H1 (cell line): ENCODE measurements at regions not wholly inside any gene's neighbourhood (a gene's known extent, or its start where the extent isn't known, plus 50 kb on each side); places are given as distances from the start of the nearest gene placed in this dataset.

ENCODE experiments used
- CTCF ChIA-PET: fragments of 300-600 bp; sonication (Branson Sonifier 250); formaldehyde crosslinking; loops from one replicate; lab custom pipeline; 2021; ENCODE audit not compliant: partially characterized antibody; lab: Charles Lee
- POLR2A ChIA-PET: fragments of 300-600 bp; sonication (Branson Sonifier 250); formaldehyde crosslinking; loops from one replicate; lab custom pipeline; 2021; ENCODE audit warnings: inconsistent platforms; ENCODE audit not compliant: partially characterized antibody; lab: Charles Lee
- DNase-seq, 2 experiments: peaks; one replicate each; pipeline versions ENCODE4 v3.0.0 to v3.0.0-alpha.2; 2010 to 2022; ENCODE audit warnings: low spot score in 2 of 2, low read depth in 1 of 2, mixed read lengths in 1 of 2
- FAIRE-seq: peaks from 2 replicates; lab custom pipeline; 2011; peaks lifted over from hg19 to GRCh38; lab: Jason Lieb, UNC
- H2AFZ ChIP-seq: 2 replicates; pipeline ENCODE4 v1.8.1; 2012; ENCODE audit warnings: low read length, inconsistent platforms
- H2AK5ac ChIP-seq: 2 replicates; pipeline ENCODE4 v1.6.1; 2013; ENCODE audit warnings: low read depth, low read length
- H2BK120ac ChIP-seq: replicated peaks from 2 replicates; pipeline ENCODE3; 2013; ENCODE audit warnings: low read depth, low read length, inconsistent platforms
- H2BK12ac ChIP-seq: 2 replicates; pipeline ENCODE4 v1.6.1; 2013; ENCODE audit warnings: low read depth, low read length
- H2BK15ac ChIP-seq: 2 replicates; pipeline ENCODE4 v1.6.1; 2013; ENCODE audit warnings: low read length
- H2BK20ac ChIP-seq: 2 replicates; pipeline ENCODE4 v1.6.1; 2013; ENCODE audit warnings: low read length
- H2BK5ac ChIP-seq: 2 replicates; pipeline ENCODE4 v1.6.1; 2013; ENCODE audit warnings: low read depth, low read length
- H3K14ac ChIP-seq: 2 replicates; pipeline ENCODE4 v1.6.1; 2013; ENCODE audit warnings: inconsistent platforms; ENCODE audit not compliant: insufficient read length
- H3K18ac ChIP-seq: 2 replicates; pipeline ENCODE4 v1.6.1; 2013; ENCODE audit warnings: low read length; ENCODE audit errors: extremely low read depth
- H3K23ac ChIP-seq: 2 replicates; pipeline ENCODE4 v1.6.1; 2013; ENCODE audit warnings: inconsistent platforms; ENCODE audit not compliant: insufficient read length
- H3K23me2 ChIP-seq: 2 replicates; pipeline ENCODE4 v1.6.1; 2013; ENCODE audit warnings: low read depth, low read length
- H3K27ac ChIP-seq: 2 replicates; pipeline ENCODE4 v1.6.1; 2011; ENCODE audit warnings: low read depth, low read length, inconsistent platforms
- H3K27me3 ChIP-seq, 4 experiments: replicated peaks in 1 of 4; 1 replicate in 1 of 4; 2 replicates in 3 of 4; pipeline versions ENCODE4 v1.6.1 to v1.8.1; 2011 to 2013; ENCODE audit warnings: low read length in 3 of 4, mild to moderate bottlenecking in 3 of 4, inconsistent platforms in 2 of 4, mixed read lengths in 2 of 4, moderate library complexity in 1 of 4; ENCODE audit not compliant: control insufficient read depth in 3 of 4, insufficient read depth in 3 of 4; ENCODE audit errors: extremely low read depth in 1 of 4
- H3K36me3 ChIP-seq, 4 experiments: 2 replicates each; pipeline versions ENCODE4 v1.6.1 to v1.8.1; 2011 to 2013; ENCODE audit warnings: mild to moderate bottlenecking in 4 of 4, low read length in 3 of 4, moderate library complexity in 2 of 4, control low read depth in 1 of 4, inconsistent platforms in 1 of 4; ENCODE audit not compliant: insufficient read depth in 4 of 4, control insufficient read depth in 2 of 4
- H3K4ac ChIP-seq: replicated peaks from 2 replicates; pipeline ENCODE3; 2013; ENCODE audit warnings: low read length, low read depth, mixed read lengths, inconsistent platforms; ENCODE audit not compliant: insufficient read length
- H3K4me1 ChIP-seq, 4 experiments: replicated peaks in 1 of 4; 1 replicate in 1 of 4; 2 replicates in 3 of 4; pipeline versions ENCODE4 v1.6.1 to v1.8.1; 2011 to 2013; ENCODE audit warnings: low read length in 3 of 4, inconsistent platforms in 2 of 4, mixed read lengths in 1 of 4; ENCODE audit not compliant: insufficient read depth in 4 of 4, control insufficient read depth in 3 of 4
- H3K4me2 ChIP-seq, 2 experiments: 2 replicates each; pipeline versions ENCODE4 v1.6.1 to v1.8.1; 2011 to 2013; ENCODE audit warnings: low read depth in 2 of 2, low read length in 2 of 2, control low read depth in 1 of 2, inconsistent platforms in 1 of 2, mild to moderate bottlenecking in 1 of 2; ENCODE audit not compliant: insufficient read depth in 1 of 2
- H3K4me3 ChIP-seq, 4 experiments: fragments of 200-600, 300-600 bp in 1 of 4; sonication (generic), shearing (Covaris generic), sonication (Bioruptor Twin) in 1 of 4; 2 replicates each; pipeline versions ENCODE4 v1.5.1 to v1.8.1; 2011 to 2016; ENCODE audit warnings: low read length in 4 of 4, low read depth in 3 of 4, control low read depth in 2 of 4, inconsistent platforms in 2 of 4, mild to moderate bottlenecking in 2 of 4, mixed read lengths in 1 of 4, moderate library complexity in 1 of 4; ENCODE audit not compliant: insufficient read depth in 2 of 4; ENCODE audit errors: extremely low read depth in 1 of 4
- H3K56ac ChIP-seq: replicated peaks from 2 replicates; pipeline ENCODE3; 2013; ENCODE audit warnings: low read depth, mild to moderate bottlenecking, mixed read lengths, low read length, inconsistent platforms; ENCODE audit not compliant: insufficient read length
- H3K79me1 ChIP-seq: 2 replicates; pipeline ENCODE4 v1.6.1; 2013; ENCODE audit warnings: low read depth, low read length, control low read depth
- H3K79me2 ChIP-seq, 2 experiments: 2 replicates each; pipeline versions ENCODE4 v1.6.1 to v1.8.1; 2012 to 2013; ENCODE audit warnings: low read length in 2 of 2, mild to moderate bottlenecking in 2 of 2, inconsistent platforms in 1 of 2; ENCODE audit not compliant: insufficient read depth in 2 of 2, control insufficient read depth in 1 of 2
- H3K9ac ChIP-seq, 4 experiments: replicated peaks in 1 of 4; 1 replicate in 1 of 4; 2 replicates in 3 of 4; pipeline versions ENCODE4 v1.6.1 to v1.8.1; 2011 to 2013; ENCODE audit warnings: low read depth in 3 of 4, low read length in 3 of 4, control low read depth in 2 of 4, mild to moderate bottlenecking in 2 of 4, moderate library complexity in 2 of 4, inconsistent platforms in 1 of 4; ENCODE audit errors: extremely low read depth in 1 of 4
- H3K9me3 ChIP-seq, 2 experiments: 2 replicates each; pipeline versions ENCODE4 v1.6.1 to v1.8.1; 2012 to 2013; ENCODE audit warnings: mild to moderate bottlenecking in 2 of 2, moderate library complexity in 2 of 2, control low read depth in 1 of 2, inconsistent platforms in 1 of 2, low read depth in 1 of 2, low read length in 1 of 2, mixed read lengths in 1 of 2; ENCODE audit not compliant: insufficient read depth in 2 of 2
- H4K20me1 ChIP-seq, 2 experiments: replicated peaks in 1 of 2; 2 replicates each; pipeline versions ENCODE3 to v1.8.1; 2011 to 2013; ENCODE audit warnings: inconsistent platforms in 2 of 2, low read length in 2 of 2, mild to moderate bottlenecking in 1 of 2; ENCODE audit not compliant: insufficient read depth in 2 of 2, control insufficient read depth in 1 of 2
- H4K5ac ChIP-seq: 2 replicates; pipeline ENCODE4 v1.6.1; 2013; ENCODE audit warnings: low read length, low read depth, mixed read lengths, inconsistent platforms; ENCODE audit not compliant: insufficient read length
- H4K8ac ChIP-seq: 2 replicates; pipeline ENCODE4 v1.8.0; 2013; ENCODE audit warnings: mild to moderate bottlenecking, moderate library complexity, low read length, inconsistent platforms; ENCODE audit not compliant: insufficient read depth; ENCODE audit errors: extremely low read depth
- H4K91ac ChIP-seq: replicated peaks from 2 replicates; pipeline ENCODE3; 2013; ENCODE audit warnings: low read length, mixed read lengths, inconsistent platforms; ENCODE audit not compliant: insufficient read length
- BRCA1 ChIP-seq: IDR thresholded peaks from 2 replicates; pipeline ENCODE4 v1.6.1; 2012; ENCODE audit warnings: low read depth, low read length, improper control_type of control experiment
- EGR1 ChIP-seq: IDR thresholded peaks from 2 replicates; pipeline ENCODE4 v1.6.1; 2011; ENCODE audit warnings: low read depth, low read length, borderline replicate concordance
- EZH2 ChIP-seq: fragments of 200-600 bp; sonication (generic); IDR thresholded peaks from 2 replicates; pipeline ENCODE4 v1.7.1; 2012; ENCODE audit warnings: low read depth, mild to moderate bottlenecking, moderate library complexity, low read length, inconsistent platforms; ENCODE audit not compliant: severe bottlenecking
- FOSL1 ChIP-seq: IDR thresholded peaks from 2 replicates; pipeline ENCODE4 v1.6.1; 2011; ENCODE audit warnings: mild to moderate bottlenecking, low read depth, low read length, moderate library complexity; ENCODE audit not compliant: insufficient read depth
- HDAC6 ChIP-seq: IDR thresholded peaks from one replicate; pipeline ENCODE4 v1.7.1; 2012; ENCODE audit warnings: low read depth, mild to moderate bottlenecking, inconsistent platforms, low read length, moderate library complexity
- JUN ChIP-seq: IDR thresholded peaks from 2 replicates; pipeline ENCODE4 v1.6.1; 2011; ENCODE audit warnings: low read depth, mild to moderate bottlenecking, improper control_type of control experiment, low read length
- KDM4A ChIP-seq: IDR thresholded peaks from one replicate; pipeline ENCODE4 v1.7.1; 2012; ENCODE audit warnings: low read depth, mild to moderate bottlenecking, moderate library complexity, low read length, inconsistent platforms; ENCODE audit not compliant: severe bottlenecking
- POU5F1 ChIP-seq: IDR thresholded peaks from 2 replicates; pipeline ENCODE4 v1.6.1; 2011; ENCODE audit warnings: low read depth, mild to moderate bottlenecking, low read length, moderate library complexity
- SAP30 ChIP-seq: fragments of 300-600 bp; sonication (generic); IDR thresholded peaks from 2 replicates; pipeline ENCODE4 v1.7.1; 2012; ENCODE audit warnings: low read length, moderate library complexity, mild to moderate bottlenecking, inconsistent platforms; ENCODE audit not compliant: insufficient read depth, insufficient replicate concordance
- SIX5 ChIP-seq: IDR thresholded peaks from 2 replicates; pipeline ENCODE4 v1.6.1; 2011; ENCODE audit warnings: mild to moderate bottlenecking, low read depth, low read length
- SRF ChIP-seq: IDR thresholded peaks from 2 replicates; pipeline ENCODE4 v1.6.1; 2011; ENCODE audit warnings: mild to moderate bottlenecking, low read depth, low read length, moderate library complexity
- SUZ12 ChIP-seq: fragments of 200-600 bp; sonication (generic); IDR thresholded peaks from 2 replicates; pipeline ENCODE4 v1.6.1; 2012; ENCODE audit warnings: mild to moderate bottlenecking, inconsistent platforms, low read length, moderate library complexity, mixed read lengths
- TBP ChIP-seq: IDR thresholded peaks from 2 replicates; pipeline ENCODE4 v1.6.1; 2011; ENCODE audit warnings: low read depth, low read length, improper control_type of control experiment
- WGBS, 2 experiments: shearing (Covaris generic) in 1 of 2; methylation state at CpG; one replicate each; pipeline versions ENCODE4 v1.1.6 to v1.1.7; 2013 to 2015; ENCODE audit warnings: low lambda C conversion rate in 2 of 2, mixed read lengths in 2 of 2, inconsistent platforms in 1 of 2, low coverage in 1 of 2, missing lambda C conversion rate in 1 of 2; ENCODE audit not compliant: insufficient replicate concordance in 2 of 2, insufficient coverage in 1 of 2, insufficient read length in 1 of 2; ENCODE audit errors: extremely low coverage in 1 of 2, missing lambda C conversion rate in 1 of 2; 5-methylcytosine and 5-hydroxymethylcytosine counted together

DNA sequence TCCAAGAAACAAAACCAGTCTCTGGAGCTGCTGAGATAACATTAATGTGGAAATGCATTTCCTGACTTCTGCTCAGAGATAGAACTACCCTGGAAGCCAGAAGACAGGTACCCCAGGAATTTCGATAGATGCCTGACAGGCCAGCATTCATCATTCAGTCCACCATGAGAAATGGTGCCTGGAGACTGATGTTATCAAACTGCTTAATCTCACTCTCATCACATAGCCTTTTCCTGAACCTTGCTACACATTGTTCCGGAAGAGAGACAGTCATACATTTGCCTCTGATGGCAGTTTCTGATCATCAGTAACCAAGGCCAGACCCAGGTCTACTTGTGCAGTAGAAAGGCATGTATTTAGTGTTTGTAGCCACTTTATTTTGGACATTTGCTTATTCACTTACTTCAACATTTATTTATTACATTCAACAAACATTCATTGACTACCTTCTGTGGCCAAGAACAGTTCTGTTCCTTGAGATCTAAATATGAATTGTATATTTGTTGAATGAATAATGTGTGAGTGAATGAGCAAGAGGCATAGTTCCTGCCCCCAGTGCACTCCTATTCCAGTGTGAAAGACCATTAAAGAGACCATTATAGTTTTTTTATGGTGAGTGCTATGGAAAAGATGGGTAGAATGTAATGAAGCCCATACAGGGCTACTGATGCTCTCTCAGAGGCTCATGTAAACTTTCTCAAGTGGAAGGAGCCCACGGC lies 485.7 kb downstream of the NUF2 start:
- Histone ChIP-seq H2BK120ac (no peak overlapping the region), H3K79me1 (no peaks in the 10 kb centered on the region), H3K14ac (no peak overlapping the region), H3K56ac (no peak overlapping the region), H3K23ac (no peak overlapping the region), H2BK15ac (no peak overlapping the region), H3K23me2 (no peaks in the 10 kb centered on the region), H3K4me3 (no peak overlapping the region), H3K27me3 (no peaks in the 10 kb centered on the region), H3K27ac (no peak overlapping the region), H4K91ac (no peak overlapping the region), H4K8ac (no peak overlapping the region), H3K79me2 (no peaks in the 10 kb centered on the region), H2BK5ac (no peak overlapping the region), H3K9ac (no peak overlapping the region), H3K4ac (no peak overlapping the region), H3K18ac (no peak overlapping the region), H2BK20ac (no peak overlapping the region), H4K20me1 (no peaks in the 10 kb centered on the region), H3K4me1 (no peaks in the 10 kb centered on the region), H2AK5ac (no peak overlapping the region), H2BK12ac (peak overlapping the region; percentile 56; the same call in 1 of the 2 replicates), H3K36me3 (no peaks in the 10 kb centered on the region), H4K5ac (no peak overlapping the region), H3K9me3 (no peaks in the 10 kb centered on the region; a peak in 1 of 4 replicates), H3K4me2 (no peak overlapping the region), H2AFZ (peak overlapping the region; percentile 78; the same call in 1 of the 2 replicates)
- WGBS, 2 experiments: 85% methylated on average over 3 of the region's 3 CpGs; no CpG with 5 or more reads in 1 of the 2 experiments
- TF ChIP-seq SAP30 (no peak), BRCA1 (no peak), FOSL1 (no peak), TBP (no peak), SUZ12 (no peak), KDM4A (no peak), SIX5 (no peak), EZH2 (no peak), HDAC6 (no peak), SRF (no peak), POU5F1 (no peak), JUN (no peak), EGR1 (no peak)
- no peak for FAIRE-seq
- CTCF ChIA-PET: no interaction called here
- DNase-seq: no peak
- POLR2A ChIA-PET: no interaction called here
